NCI-H2196 treated with DMSO at 0.1 percent for 48 hours (cell line): ENCODE measurements at regions not wholly inside any gene's neighbourhood (a gene's known extent, or its start where the extent isn't known, plus 50 kb on each side); places are given as distances from the start of the nearest gene placed in this dataset.

Experiments
- DNase-seq: peaks from one replicate; lab custom pipeline; 2025; ENCODE audit not compliant: unreplicated experiment; lab: John Stamatoyannopoulos, UW

DNA sequence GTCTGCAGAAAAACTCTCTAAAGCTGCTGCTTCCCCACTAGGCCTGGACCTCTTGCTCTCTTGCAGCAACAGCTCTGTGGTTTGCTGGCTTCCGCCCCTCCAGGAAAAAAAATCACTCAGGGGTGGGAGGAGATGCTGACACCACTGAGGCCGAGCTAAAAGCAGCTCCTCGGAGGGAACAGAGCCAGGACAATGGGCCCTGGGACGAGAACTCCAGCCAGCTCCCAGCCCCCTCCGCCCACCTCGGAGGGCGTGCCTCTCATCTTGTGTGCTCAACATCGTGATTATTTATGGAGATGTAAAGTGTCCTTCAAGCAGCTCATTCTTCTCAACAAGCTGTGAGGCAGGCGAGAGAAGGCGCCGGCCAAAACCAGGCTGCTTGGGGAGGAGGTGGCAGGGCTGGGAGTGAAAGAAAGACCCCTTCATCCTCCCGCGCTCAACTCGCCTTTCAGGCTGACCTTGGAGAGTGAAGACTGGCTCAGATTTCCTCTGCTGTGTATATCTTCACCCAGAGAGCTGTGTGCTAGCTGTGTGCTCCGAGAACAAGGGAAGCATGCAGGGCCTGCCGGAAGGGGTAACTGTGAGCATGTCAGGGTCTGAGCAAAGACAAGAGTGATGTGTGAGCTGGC is 53.5 kb upstream of the LRFN2 start:
- DNase-seq: no peak
